ENCODE measurements at regions not wholly inside any gene's neighbourhood (a gene's known extent, or its start where the extent isn't known, plus 50 kb on each side); places are given as distances from the start of the nearest gene placed in this dataset.

GRCh38 chr14:84433961-84434360, 1096.0 kb upstream of the FLRT2 start:
- intact Hi-C loops (cut with DNase I, micrococcal nuclease) = no loop called here
- Histone ChIP-seq H3K36me3 (ENCODE audit: low read depth) (no peaks in the 10 kb centered on the region), H3K4me1 (ENCODE audit: low read depth) (no peaks in the 10 kb centered on the region), H3K9me3 (peaks cover 9% of the 10 kb centered on the region), H3K4me3 (no peak overlapping the region)
- TF ChIP-seq CTCF (IDR thresholded peaks at IDR 0.05) = no peak
- DNase-seq (no peak), ATAC-seq (no peak)

GRCh38 chr14:84435820-84436324, 1094.1 kb upstream of the FLRT2 start:
- ATAC-seq (no peak), DNase-seq (no peak)
- peaks cover 10% of the 10 kb centered on the region for H3K9me3 ChIP-seq
- intact Hi-C loops (cut with DNase I, micrococcal nuclease) = no loop called here
- no peaks in the 10 kb centered on the region for H3K36me3 ChIP-seq (ENCODE audit: low read depth)
- H3K4me3 ChIP-seq = no peak overlapping the region
- TF ChIP-seq CTCF (IDR thresholded peaks at IDR 0.05) = no peak
- no peaks in the 10 kb centered on the region for H3K4me1 ChIP-seq (ENCODE audit: low read depth)

GRCh38 chr14:84436528-84436927, 1093.4 kb upstream of the FLRT2 start:
- H3K9me3 ChIP-seq = peaks cover 10% of the 10 kb centered on the region
- intact Hi-C loops (cut with DNase I, micrococcal nuclease) = no loop called here
- ATAC-seq (no peak), DNase-seq (no peak)
- H3K36me3 ChIP-seq (ENCODE audit: low read depth) = no peaks in the 10 kb centered on the region
- H3K4me3 ChIP-seq = no peak overlapping the region
- H3K4me1 ChIP-seq (ENCODE audit: low read depth) = no peaks in the 10 kb centered on the region
- TF ChIP-seq CTCF (IDR thresholded peaks at IDR 0.05) = no peak

DNA sequence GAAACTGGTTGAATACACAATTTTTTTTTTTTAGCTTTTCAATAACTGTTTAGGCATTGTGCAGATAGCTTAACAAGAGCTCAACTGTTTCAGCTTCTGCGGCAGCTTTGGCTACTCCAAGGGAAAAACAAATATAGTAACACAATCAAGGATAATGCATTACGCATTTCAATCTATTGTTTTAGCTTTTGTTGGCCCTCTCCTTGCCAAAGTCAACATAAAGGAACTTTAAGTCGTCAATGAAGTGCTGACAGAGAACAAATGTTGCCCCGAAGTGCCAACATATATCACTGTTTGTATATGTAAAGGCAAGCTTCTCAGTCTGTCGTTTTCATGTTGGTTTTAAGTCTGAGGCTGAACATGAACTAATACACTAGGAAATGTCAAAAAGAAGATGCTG, 1087.4 kb upstream of the FLRT2 start:
- ATAC-seq = no peak
- Histone ChIP-seq H3K4me1 (ENCODE audit: low read depth) (no peaks in the 10 kb centered on the region), H3K36me3 (ENCODE audit: low read depth) (no peaks in the 10 kb centered on the region), H3K4me3 (no peak overlapping the region), H3K9me3 (peaks cover 15% of the 10 kb centered on the region)
- DNase-seq = no peak
- intact Hi-C loops (cut with DNase I, micrococcal nuclease) = no loop called here
- no peak for TF ChIP-seq CTCF (IDR thresholded peaks at IDR 0.05)

DNA sequence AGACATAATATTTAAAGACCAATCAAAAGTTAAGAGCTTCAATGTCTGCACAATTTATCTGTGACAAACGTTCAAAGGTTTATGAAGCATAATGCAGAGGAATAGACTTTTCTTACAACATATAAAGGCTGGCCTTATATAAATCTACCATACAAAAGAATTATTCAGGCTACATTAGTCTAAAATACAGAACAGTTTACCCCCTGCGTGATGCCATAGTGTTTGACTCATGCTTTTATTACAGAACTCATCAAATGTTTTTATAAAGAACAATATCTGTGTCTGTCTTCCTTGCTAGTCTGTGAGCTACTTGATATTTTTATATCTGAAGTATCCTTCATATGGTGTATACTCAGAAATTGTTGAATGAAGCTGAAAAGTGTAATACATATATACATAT, 1084.5 kb upstream of the FLRT2 start:
- ATAC-seq (no peak), DNase-seq (no peak)
- TF ChIP-seq CTCF (IDR thresholded peaks at IDR 0.05) = no peak
- H3K36me3 ChIP-seq (ENCODE audit: low read depth) = no peaks in the 10 kb centered on the region
- no peak overlapping the region for H3K4me3 ChIP-seq
- H3K9me3 ChIP-seq = peaks cover 8% of the 10 kb centered on the region
- no peaks in the 10 kb centered on the region for H3K4me1 ChIP-seq (ENCODE audit: low read depth)
- intact Hi-C loops (cut with DNase I, micrococcal nuclease) = no loop called here

GRCh38 chr14:84446250-84446649, 1083.7 kb upstream of the FLRT2 start:
- no peak for TF ChIP-seq CTCF (IDR thresholded peaks at IDR 0.05)
- Histone ChIP-seq H3K9me3 (peaks cover 8% of the 10 kb centered on the region), H3K36me3 (ENCODE audit: low read depth) (no peaks in the 10 kb centered on the region), H3K4me1 (ENCODE audit: low read depth) (no peaks in the 10 kb centered on the region), H3K4me3 (no peak overlapping the region)
- intact Hi-C loops (cut with DNase I, micrococcal nuclease) = no loop called here
- no peak for ATAC-seq
- DNase-seq = no peak

All from mucosa of descending colon (tissue), 3 donors.